NCI-H1417 treated with DMSO at 0.1 percent for 48 hours (cell line): ENCODE measurements at regions not wholly inside any gene's neighbourhood (a gene's known extent, or its start where the extent isn't known, plus 50 kb on each side); places are given as distances from the start of the nearest gene placed in this dataset.

Experiments used
- DNase-seq: peaks from one replicate; lab custom pipeline; 2025; lab: John Stamatoyannopoulos, UW

DNA sequence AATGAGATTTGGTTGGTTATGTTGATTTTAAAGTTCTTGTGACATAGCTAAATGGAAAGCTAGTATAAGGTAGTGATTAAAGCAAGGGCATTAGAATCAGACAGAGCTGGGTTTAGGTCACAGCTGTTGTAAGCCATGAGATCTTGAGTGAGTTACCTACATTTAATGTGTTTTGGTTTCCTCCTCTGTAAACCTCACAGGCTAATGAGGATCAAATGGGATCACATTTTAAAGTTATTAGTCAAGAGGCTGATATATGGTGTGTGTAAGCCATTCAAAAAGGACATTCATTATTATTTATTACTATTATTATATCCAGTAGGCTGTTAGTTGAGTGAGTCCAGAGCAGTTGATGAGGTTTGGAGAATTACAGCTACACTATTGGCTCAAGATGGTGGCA, 416.2 kb downstream of the IRS1 start:
- DNase-seq = no peak

DNA sequence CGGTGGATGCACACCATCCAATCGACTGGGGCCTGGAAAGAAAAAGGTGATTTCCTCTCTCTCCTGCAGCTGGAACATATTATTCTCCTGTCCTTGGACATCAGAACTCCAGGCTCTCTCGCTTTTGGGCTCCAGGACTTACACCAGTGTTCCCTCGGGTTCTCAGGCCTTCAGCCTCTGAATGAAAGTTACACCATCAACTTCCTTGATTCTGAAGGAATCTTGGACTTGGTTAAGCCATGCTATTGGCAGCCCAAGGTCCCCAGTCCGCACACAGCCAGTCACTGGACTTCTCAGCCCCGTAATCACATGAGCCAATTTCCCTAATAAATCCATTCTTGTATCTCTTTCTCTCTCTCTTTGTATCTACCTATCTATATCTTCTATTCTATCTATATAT, 418.9 kb downstream of the IRS1 start:
- DNase-seq = no peak

DNA sequence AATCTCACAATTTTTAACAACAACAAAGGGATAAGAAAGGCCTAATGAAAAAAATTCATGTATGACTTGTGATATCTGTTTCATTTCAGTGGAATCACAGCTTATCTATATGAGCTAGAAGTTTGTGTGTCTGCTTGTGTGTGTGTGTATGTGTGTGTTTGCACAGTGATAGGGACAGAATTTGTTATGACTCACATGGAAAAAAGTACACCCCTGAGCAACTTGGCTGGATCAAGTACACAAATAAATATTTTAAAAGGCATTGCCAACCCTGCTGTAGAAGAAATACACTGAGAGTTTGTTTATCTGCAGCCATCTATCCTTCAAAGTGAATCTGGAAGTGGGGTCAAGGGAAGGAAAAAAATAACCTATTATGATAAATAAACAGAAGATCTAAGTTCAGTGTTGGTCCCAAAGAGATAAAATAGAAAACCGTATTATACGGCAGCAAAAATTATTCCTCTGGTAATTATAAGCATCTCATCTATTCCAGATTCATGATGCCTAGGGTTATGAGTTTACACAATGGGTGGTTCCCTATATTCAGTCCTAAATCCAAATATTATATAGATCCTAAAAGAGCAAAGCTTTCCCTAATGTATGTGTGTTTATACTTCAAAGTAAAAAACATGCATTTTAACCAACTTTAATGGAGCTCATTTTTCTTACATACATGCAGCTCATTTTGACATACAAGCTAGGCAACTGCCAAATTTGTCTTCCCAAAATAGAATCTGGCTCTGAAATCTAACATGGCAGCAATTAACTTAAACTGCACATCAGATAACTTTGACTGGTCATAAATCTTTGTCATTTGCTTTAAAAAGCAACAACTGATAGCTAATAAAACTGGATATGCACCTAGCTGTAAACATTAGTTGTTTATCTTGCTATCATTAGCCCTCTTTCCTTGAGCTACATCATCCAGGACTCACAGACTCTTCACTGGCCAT, 420.6 kb downstream of the IRS1 start:
- DNase-seq = peak; percentile 27

DNA sequence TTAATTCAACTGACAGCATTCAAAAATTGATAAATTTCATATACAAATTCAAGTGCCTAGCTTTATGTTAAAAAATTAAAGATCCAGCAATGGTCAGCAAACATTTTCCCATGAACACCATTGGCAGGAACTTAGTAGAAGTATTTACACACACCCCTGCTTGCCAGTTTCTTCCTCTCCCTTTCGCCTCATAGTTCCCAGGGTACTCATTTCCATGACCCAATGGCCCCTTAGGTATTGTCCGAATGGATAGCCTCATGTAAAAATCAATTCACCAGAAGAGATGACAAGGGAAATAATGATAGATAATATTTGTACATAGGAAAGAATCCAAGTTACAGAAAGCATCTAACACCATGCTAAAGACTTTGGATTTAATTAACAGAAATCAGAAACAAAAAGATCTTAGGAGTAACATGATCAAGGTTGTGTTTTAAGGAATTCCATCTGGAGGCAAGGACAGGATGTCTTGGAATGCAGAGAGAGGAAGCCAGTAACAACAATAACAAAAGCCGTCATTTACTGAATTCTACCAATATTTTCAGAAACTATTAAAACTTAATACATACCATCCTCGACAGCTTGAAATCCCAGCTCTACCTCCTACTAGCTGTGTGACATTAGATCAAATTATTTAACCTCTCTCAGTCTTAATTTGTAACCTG, 423.0 kb downstream of the IRS1 start:
- no peak for DNase-seq

DNA sequence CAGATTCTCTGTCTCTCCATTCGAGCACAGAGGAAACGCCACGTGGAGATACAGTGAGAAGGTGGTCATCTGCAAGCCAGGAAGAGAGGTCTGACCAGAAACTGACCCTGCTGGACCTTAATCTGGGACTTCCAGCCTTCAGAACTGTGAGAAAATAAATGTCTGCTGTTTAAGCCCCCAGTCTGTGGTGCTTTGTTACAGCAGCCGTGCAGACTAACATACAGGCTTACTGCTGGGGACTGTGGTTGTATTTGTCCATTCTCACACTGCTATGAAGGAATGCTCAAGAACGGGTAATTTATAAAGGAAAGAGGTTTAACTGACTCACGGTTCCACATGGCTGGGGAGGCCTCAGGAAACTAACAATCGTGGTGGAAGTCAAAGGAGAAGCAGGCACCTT, 432.7 kb downstream of the IRS1 start:
- no peak for DNase-seq

DNA sequence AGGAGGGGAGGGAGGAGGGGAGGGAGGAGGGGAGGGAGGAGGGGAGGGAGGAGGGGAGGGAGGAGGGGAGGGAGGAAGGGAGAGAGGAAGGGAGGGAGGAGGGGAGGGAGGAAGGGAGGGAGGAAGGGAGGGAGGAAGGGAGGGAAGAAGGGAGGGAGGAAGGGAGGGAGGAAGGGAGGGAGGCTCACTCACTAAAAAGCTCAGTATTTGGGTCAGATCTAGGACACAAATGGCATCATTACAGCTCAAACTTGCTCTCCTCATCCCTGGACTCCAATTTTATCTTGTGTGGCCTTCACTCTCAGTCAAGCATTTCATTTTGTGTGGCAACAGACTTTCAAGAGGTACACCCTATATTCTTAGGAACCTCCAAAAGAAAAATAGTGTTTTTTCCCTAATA, 435.4 kb downstream of the IRS1 start:
- no peak for DNase-seq

DNA sequence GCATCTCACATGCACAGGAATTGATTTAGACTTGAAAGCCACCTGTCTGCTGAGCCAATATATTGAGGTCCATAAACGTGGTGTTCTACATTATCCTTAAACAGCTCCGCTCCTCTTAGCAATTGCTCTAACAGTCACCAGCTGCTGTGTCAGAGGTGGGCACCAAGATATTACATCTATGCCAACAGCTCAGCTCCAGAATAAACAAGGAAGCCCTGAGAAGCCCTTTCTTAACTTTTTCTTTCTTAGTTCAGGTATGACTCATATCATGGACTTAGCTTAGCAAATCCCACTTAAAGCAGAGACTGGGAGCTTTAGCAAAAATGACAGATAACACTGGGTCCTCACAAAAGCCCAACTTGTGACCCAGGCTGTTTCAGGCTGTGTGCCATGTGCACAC, 436.6 kb downstream of the IRS1 start:
- no peak for DNase-seq

DNA sequence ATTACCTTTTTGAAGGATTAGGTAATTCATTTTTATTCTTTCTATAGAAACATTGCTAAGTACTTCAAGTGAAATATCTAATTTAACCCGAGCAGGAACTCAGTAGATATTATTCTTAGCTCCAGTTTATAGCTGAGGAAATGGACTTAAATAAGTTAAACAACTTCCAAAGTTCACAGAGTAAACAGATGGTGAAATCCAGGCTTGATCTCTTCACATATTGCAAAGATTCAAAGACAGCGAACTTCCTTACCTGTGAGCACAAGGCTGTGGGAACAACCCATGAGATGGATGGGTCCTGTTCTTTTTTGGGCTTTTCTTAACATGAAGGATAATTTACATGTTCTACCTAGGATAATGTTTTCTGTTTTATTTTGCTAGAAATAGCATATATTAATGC, 439.0 kb downstream of the IRS1 start:
- no peak for DNase-seq

DNA sequence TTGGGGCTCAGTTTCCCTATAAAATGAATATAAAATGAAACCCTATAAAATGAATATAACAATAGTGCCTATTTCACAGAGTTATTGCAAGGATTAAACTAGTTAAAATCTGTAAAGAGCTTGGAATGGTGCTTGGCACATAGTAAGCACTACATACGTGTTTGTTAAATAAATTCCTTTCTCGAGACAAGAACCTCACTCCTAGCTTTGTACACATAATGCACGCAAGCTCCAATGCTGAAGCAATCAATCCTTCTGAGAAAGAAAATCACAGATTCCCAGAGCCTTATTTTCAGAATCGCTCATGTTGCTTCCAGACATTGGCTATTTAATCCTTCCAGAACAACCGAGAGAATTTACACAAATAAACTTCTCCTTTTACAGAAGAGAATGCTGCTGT, 440.9 kb downstream of the IRS1 start:
- no peak for DNase-seq

DNA sequence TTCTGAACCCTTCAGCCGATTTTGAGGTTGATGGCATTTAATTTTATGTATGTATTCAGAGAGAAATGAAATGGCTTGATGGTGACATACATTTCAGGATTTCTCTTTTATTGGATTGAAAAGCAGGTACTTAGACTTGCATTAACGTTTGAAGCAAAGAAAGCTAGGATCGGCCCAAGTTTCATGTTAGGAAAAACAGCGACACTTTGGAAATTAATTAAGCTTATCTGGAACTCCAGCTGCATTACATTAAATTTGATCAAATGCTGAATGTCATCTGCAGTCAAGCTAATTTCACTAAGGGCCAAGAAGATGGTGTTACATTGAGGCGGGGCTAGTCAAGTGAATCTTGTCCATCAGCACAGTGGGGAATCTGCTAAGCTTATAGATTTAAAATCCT, 441.8 kb downstream of the IRS1 start:
- no peak for DNase-seq

DNA sequence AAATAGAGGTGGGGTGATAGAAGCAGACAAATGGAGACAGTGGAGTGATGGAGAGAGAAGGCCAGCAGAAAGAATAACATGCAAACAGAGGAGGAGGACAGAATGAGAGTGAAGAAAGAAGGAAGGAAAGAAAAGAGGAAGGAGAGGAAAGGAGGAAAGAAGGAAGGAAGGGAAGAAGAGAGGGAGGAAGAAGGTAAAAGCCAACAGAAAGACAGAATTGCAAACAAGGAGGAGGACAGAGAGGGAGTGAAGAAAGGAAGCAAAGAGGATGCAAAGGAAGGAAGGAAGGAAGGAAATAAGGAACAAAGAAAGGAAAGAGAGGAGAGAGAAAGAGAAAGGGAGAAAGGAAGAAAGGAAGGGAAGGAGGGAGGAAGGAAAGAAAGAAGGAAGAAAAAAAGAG, 444.0 kb downstream of the IRS1 start:
- DNase-seq = no peak

DNA sequence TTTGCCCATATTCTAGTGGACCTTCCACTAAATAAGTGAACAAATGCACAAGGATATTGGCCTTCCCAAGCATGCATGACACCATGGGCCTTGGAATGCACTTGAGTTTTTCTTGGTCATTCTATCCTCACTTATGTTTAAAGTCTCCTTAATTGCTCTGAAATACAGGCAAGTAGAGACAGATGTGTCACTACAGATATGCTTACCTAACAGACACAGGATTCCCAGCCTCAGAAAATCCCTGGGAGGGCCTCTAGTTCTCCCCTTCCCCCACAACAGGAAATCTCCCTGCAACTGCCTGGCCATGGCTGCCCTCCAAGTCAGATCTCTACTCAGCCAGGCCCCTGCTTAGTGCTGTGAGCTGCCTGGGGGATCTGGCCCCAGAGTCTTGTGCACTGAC, 445.2 kb downstream of the IRS1 start:
- no peak for DNase-seq

DNA sequence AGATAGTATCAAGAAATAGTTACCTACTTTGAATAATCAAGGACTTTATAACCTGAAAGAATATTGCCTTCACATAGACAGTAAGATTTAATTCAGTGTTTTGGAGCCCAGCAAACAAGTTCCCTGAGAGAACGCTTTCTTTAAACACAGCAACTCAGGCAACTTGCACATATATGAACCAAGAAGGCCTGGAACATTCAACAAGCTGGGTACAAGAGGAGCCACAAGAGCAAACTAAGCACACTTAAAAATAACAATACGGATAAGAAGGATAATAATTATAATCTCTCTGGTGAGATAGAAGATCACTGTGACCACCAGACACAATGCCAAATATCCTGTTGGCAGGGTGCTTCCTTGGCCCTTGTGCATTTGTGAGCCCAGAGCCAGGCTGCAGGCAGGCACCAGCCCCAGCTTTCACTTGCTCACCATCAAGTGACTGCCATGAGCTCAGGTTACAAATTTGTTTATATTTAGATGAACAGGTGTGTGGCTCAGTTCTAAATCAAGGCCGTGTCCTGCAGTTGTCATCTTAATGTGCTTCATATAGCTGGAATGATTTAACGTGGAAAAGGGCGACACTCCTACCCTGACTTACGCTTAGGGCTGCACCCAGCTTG, 446.6 kb downstream of the IRS1 start:
- peak; percentile 49 for DNase-seq

DNA sequence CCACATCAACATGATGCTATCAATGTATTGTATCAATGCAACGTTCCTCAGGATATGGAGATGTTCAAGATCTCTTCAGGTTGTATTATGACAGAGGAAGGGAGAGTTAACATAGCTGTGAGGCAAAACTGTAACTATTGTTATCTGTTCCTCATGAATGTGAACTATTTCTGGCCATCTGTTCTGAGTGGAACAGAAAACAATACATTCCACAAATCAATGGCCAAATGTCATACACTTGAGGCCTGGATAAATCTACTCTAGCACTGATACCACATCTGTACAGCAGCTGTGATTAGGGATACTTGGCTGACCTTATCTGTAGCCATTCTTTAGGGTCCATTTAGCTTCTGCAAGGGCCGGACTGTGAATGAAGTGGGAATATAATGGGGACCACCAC, 447.9 kb downstream of the IRS1 start:
- no peak for DNase-seq

DNA sequence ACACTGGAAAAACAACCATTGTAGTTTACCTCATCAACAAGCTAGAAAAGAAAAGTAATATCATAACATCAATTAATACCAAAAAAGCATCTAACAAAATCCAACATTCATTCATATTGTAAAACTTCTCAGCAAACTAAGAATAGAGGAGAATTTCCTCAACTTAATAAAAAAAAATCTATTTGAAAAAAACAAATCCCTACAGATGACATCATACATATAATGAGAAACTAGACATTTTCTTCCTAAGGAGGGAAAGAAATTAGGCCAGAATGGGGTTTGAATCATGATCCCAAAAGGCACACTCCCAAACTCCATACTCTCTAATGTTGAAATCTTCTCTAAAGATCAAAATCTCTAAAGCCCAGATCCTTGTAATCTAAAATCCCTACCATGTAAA, 460.0 kb downstream of the IRS1 start:
- DNase-seq = no peak

DNA sequence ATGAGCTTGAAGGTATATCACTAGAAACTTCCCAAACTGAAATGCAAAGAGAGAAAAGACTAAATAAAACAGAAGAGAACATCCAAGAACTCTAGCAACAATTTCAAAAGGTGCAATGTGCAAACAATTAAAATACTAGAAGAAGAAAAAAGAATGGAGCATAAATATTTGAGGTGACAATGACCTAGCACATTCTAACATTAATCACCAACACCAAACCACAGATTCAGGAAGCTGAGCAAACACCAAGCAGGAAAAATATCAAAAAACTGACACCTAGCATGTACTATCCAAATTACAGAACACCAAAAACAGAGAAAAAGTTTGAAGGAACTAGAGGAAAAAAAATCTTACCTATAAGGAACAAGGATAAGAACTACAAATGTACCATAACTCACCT, 460.8 kb downstream of the IRS1 start:
- DNase-seq = no peak

DNA sequence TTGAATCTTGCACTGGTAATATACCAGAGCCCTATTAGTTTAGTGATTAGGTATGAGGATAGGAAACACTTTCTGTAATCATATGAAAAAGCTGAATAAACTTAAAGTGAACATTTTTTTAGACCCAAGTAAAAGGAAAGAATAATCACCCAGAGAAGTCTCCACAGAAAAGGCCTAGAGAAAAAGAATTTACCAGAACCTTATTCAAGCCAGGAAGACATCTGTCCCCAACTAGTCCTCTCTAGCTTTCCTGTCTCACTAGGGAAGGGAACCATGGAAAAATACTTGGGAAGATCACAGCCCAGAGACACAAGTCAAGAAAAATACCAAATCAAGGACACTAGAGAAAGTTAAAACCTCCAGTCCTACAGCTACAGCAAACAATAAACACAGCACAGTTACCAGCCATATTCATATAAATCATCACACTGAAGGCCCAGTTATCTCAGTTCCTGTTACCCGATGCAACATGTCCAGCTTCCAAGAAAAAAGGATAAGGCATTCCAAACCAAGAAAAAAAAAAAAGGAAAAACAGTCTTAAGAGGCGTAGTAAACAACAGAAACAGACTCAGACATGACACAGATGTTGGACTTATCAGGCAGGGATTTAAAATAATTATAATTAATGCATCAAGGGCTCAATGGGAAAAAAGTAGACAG, 461.5 kb downstream of the IRS1 start:
- DNase-seq = no peak

DNA sequence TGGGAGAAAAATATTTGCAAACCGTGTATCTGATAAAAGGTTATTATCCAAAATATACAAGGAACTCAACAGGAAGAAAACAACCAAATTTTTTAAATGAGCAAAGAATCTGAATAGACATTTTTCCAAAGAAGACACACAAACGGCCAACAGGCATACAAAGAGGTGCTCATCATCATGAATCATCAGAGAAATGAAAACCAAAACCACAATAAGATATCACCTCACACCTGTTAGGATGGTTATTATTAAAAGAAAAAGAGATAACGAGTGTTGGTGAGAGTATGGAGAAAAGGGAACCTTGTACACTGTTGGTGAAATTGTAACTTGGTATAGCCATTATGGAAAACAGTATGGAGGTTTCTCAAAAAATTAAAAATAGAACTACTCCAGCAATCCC, 463.3 kb downstream of the IRS1 start:
- DNase-seq = no peak

DNA sequence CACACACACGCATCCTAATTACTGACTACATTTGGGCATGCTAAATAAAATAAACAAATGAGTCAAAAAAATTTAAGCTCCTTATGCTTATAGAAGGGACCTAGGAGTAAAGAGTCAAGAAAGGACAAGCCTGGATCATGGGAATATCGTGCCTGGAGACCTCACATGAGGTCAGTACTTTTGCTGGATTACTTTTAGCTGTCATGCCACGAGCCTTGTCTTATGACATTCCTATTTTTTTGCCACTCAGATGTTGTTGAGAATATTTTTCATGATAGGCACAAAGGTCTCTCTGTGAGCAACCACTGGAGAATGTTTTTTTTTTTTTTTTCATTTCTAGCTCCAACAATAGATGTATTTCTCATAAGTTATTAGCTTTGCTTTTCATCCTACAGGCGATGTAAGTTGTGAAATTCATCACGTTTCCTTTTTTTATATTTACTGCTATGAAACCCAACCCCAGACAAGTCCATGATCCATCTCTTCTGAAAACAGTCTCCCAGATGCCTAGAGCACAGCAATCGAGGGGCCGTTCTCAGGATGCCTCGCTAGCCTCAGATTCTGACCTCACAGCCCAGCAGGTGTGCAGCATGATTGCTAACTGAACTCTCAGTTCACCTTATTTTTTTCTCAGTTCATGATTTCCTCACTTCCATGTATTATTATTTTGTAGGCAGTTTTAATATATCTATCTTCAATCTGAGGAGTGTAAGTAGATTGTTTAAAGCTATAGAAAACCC, 464.5 kb downstream of the IRS1 start:
- DNase-seq = no peak

DNA sequence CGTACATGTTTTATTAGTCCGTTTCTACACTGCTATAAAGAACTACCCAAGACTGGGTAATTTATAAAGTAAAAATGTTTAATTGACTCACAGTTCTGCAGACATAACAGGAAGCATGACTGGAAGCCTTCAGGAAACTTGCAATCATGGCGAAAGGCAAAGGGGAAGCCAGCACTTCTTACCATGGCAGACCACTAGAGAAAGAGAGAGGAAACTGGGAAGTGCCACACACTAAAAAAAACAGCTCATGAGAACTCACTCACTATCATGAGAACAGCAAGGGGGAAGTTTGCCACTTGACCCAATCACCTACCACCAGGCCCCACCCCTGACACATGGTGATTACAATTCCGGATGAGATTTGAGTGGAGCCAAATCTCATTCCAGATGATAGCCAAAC, 466.2 kb downstream of the IRS1 start:
- no peak for DNase-seq

DNA sequence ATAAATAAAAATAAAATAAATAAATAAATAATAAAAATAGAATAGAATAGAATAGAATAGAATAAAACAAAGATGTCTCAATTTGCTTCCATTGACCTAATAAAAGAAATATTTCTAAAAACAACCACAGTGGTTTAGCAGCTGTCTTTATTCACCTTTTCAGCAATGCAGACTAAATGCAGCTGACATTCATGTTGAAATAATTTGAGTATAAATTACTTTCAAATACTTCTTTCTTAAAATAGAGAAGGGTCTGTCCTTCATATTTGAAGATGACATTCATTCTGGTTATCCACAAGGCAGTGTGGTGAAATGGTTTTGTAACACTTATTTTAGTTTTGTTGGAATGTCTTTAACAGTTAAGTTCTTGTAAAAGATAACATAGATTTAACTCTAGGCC, 469.4 kb downstream of the IRS1 start:
- no peak for DNase-seq

DNA sequence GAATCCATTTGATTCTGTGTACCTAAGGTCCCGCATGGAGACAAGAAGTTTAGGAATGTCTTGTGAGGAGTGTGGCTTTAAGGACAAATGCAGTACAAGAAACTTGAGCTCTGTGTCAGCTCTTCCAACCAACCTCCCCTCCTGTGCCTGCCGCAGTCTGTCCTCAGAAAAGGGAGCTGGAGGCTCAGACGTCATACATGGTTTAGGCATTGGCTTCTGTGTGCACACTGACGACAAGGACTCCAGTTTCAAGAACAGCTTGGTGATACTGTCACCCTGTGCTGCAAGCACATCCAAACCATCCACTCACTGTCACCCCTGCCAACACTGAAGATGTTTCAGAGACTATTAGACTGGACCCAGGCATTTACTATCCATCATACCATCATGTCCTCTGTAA, 470.4 kb downstream of the IRS1 start:
- no peak for DNase-seq
